ENCODE measurements at regions not wholly inside any gene's neighbourhood (a gene's known extent, or its start where the extent isn't known, plus 50 kb on each side); places are given as distances from the start of the nearest gene placed in this dataset.

DNA sequence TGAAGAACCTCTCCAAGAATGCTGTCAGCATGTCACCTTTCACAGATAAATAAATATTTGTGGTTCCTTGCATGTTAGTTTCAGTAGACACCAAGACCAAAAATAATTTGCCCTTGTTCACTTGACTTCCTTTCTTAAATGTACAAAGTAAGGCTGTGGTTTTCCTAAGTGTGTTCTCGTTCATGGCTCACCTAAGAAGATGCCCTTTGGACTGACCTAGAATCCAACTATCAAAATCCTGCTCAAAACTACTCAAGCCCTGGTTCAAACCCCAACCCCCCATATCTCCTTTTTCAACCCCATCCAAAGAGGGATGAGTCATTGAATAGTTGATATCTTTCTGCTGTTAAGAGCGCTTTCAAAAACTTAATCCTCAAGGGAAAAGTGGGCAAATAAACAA lies 247.8 kb upstream of the ZNF507 start:
- ATAC-seq: no peak
- TF ChIP-seq ESRRG (CRISPR knock-in tag; IDR thresholded peaks at IDR 0.05) (no peak), GLIS3 (CRISPR knock-in tag; IDR thresholded peaks at IDR 0.05) (no peak), SNAI2 (CRISPR knock-in tag; IDR thresholded peaks at IDR 0.05) (no peak), CSDC2 (CRISPR knock-in tag; IDR thresholded peaks at IDR 0.05) (no peak), RARB (CRISPR knock-in tag; IDR thresholded peaks at IDR 0.05) (no peak)
- TF ChIP-seq, protein P1, sequence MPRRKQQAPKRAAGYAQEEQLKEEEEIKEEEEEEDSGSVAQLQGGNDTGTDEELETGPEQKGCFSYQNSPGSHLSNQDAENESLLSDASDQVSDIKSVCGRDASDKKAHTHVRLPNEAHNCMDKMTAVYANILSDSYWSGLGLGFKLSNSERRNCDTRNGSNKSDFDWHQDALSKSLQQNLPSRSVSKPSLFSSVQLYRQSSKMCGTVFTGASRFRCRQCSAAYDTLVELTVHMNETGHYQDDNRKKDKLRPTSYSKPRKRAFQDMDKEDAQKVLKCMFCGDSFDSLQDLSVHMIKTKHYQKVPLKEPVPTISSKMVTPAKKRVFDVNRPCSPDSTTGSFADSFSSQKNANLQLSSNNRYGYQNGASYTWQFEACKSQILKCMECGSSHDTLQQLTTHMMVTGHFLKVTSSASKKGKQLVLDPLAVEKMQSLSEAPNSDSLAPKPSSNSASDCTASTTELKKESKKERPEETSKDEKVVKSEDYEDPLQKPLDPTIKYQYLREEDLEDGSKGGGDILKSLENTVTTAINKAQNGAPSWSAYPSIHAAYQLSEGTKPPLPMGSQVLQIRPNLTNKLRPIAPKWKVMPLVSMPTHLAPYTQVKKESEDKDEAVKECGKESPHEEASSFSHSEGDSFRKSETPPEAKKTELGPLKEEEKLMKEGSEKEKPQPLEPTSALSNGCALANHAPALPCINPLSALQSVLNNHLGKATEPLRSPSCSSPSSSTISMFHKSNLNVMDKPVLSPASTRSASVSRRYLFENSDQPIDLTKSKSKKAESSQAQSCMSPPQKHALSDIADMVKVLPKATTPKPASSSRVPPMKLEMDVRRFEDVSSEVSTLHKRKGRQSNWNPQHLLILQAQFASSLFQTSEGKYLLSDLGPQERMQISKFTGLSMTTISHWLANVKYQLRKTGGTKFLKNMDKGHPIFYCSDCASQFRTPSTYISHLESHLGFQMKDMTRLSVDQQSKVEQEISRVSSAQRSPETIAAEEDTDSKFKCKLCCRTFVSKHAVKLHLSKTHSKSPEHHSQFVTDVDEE (CRISPR knock-in tag; IDR thresholded peaks at IDR 0.05): no peak

DNA sequence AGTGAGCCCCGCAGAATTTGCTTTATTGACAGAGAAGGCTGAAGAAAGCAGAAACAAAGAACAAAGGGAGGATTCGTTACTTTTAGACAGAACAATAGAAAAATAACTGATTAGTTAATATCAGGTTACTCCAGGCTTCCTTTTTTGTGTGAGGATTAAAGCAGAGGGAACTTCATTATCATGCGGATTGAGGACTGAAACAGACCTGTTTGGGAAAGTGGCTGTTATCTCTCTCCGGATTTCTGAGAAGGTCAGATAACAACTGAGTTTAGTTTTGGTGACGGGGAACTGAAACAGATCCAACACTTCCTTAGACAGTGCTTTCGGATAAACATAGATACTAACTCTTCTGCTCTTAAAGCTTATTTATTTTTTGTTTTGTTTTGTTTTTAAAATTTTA lies 246.4 kb upstream of the ZNF507 start:
- no peak for ATAC-seq
- TF ChIP-seq ZNF70 (CRISPR knock-in tag; IDR thresholded peaks at IDR 0.05) (no peak), ZC3H10 (CRISPR knock-in tag; IDR thresholded peaks at IDR 0.05) (no peak), PPARA (CRISPR knock-in tag; IDR thresholded peaks at IDR 0.05; ENCODE audit: borderline replicate concordance) (no peak), OSR1 (CRISPR knock-in tag; IDR thresholded peaks at IDR 0.05) (no peak), BACH2 (CRISPR knock-in tag; IDR thresholded peaks at IDR 0.05; ENCODE audit: borderline replicate concordance) (no peak), ESRRG (CRISPR knock-in tag; IDR thresholded peaks at IDR 0.05) (no peak), ZNF8 (CRISPR knock-in tag; IDR thresholded peaks at IDR 0.05) (no peak), TOX (CRISPR knock-in tag; IDR thresholded peaks at IDR 0.05; ENCODE audit: borderline replicate concordance) (no peak), TCF4 (CRISPR knock-in tag; IDR thresholded peaks at IDR 0.05; ENCODE audit: borderline replicate concordance) (no peak), ISL1 (CRISPR knock-in tag; IDR thresholded peaks at IDR 0.05) (no peak), CSDC2 (CRISPR knock-in tag; IDR thresholded peaks at IDR 0.05) (no peak), ZFP30 (CRISPR knock-in tag; IDR thresholded peaks at IDR 0.05) (no peak), ARNTL (CRISPR knock-in tag; IDR thresholded peaks at IDR 0.05; ENCODE audit: borderline replicate concordance, low read depth) (no peak), SNAI2 (CRISPR knock-in tag; IDR thresholded peaks at IDR 0.05) (no peak), ZNF565 (CRISPR knock-in tag; conservative IDR thresholded peaks at IDR 0.05; ENCODE audit: low read depth) (no peak)
- TF ChIP-seq, protein P1 (CRISPR knock-in tag; IDR thresholded peaks at IDR 0.05): no peak
- TF ChIP-seq, protein P2, sequence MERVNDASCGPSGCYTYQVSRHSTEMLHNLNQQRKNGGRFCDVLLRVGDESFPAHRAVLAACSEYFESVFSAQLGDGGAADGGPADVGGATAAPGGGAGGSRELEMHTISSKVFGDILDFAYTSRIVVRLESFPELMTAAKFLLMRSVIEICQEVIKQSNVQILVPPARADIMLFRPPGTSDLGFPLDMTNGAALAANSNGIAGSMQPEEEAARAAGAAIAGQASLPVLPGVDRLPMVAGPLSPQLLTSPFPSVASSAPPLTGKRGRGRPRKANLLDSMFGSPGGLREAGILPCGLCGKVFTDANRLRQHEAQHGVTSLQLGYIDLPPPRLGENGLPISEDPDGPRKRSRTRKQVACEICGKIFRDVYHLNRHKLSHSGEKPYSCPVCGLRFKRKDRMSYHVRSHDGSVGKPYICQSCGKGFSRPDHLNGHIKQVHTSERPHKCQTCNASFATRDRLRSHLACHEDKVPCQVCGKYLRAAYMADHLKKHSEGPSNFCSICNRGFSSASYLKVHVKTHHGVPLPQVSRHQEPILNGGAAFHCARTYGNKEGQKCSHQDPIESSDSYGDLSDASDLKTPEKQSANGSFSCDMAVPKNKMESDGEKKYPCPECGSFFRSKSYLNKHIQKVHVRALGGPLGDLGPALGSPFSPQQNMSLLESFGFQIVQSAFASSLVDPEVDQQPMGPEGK (CRISPR knock-in tag; IDR thresholded peaks at IDR 0.05; ENCODE audit: borderline replicate concordance): no peak
- TF ChIP-seq, protein P3, sequence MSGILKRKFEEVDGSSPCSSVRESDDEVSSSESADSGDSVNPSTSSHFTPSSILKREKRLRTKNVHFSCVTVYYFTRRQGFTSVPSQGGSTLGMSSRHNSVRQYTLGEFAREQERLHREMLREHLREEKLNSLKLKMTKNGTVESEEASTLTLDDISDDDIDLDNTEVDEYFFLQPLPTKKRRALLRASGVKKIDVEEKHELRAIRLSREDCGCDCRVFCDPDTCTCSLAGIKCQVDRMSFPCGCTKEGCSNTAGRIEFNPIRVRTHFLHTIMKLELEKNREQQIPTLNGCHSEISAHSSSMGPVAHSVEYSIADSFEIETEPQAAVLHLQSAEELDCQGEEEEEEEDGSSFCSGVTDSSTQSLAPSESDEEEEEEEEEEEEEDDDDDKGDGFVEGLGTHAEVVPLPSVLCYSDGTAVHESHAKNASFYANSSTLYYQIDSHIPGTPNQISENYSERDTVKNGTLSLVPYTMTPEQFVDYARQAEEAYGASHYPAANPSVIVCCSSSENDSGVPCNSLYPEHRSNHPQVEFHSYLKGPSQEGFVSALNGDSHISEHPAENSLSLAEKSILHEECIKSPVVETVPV (CRISPR knock-in tag; IDR thresholded peaks at IDR 0.05): no peak

DNA sequence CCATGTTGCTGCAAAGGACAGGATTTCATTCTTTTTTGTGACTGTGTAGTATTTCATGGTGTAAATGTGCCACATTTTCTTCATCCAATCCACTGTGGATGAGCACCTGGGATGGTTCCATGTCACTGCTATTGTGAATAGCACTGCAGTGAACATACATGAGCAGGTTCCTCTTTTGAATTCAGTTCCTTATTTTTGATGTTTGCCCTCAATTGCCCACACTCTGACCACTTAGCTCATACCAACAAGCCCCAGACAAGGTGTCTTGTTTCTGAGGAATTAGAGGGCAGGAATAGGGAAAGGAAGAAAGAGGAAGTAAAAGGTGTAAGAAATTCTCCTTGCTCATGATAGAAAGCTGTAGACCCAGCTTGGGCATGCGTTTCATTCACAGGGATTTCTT lies 244.2 kb upstream of the ZNF507 start:
- no peak for ATAC-seq
- TF ChIP-seq, protein P4, sequence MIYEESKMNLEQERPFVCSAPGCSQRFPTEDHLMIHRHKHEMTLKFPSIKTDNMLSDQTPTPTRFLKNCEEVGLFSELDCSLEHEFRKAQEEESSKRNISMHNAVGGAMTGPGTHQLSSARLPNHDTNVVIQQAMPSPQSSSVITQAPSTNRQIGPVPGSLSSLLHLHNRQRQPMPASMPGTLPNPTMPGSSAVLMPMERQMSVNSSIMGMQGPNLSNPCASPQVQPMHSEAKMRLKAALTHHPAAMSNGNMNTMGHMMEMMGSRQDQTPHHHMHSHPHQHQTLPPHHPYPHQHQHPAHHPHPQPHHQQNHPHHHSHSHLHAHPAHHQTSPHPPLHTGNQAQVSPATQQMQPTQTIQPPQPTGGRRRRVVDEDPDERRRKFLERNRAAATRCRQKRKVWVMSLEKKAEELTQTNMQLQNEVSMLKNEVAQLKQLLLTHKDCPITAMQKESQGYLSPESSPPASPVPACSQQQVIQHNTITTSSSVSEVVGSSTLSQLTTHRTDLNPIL (CRISPR knock-in tag; IDR thresholded peaks at IDR 0.05; ENCODE audit: low read depth): no peak
- TF ChIP-seq TCF4 (CRISPR knock-in tag; IDR thresholded peaks at IDR 0.05; ENCODE audit: borderline replicate concordance) (no peak), BACH2 (CRISPR knock-in tag; IDR thresholded peaks at IDR 0.05; ENCODE audit: borderline replicate concordance) (no peak), TOX (CRISPR knock-in tag; IDR thresholded peaks at IDR 0.05; ENCODE audit: borderline replicate concordance) (no peak), ZNF565 (CRISPR knock-in tag; conservative IDR thresholded peaks at IDR 0.05; ENCODE audit: low read depth) (no peak), RARB (CRISPR knock-in tag; IDR thresholded peaks at IDR 0.05) (no peak), CSDC2 (CRISPR knock-in tag; IDR thresholded peaks at IDR 0.05) (no peak), ZFP30 (CRISPR knock-in tag; IDR thresholded peaks at IDR 0.05) (no peak), ISL1 (CRISPR knock-in tag; IDR thresholded peaks at IDR 0.05) (no peak), ZC3H10 (CRISPR knock-in tag; IDR thresholded peaks at IDR 0.05) (no peak), ZNF70 (CRISPR knock-in tag; IDR thresholded peaks at IDR 0.05) (no peak)
- TF ChIP-seq, protein P3 (CRISPR knock-in tag; IDR thresholded peaks at IDR 0.05): no peak
- TF ChIP-seq, protein P1 (CRISPR knock-in tag; IDR thresholded peaks at IDR 0.05): no peak
